ENCODE measurements at regions not wholly inside any gene's neighbourhood (a gene's known extent, or its start where the extent isn't known, plus 50 kb on each side); places are given as distances from the start of the nearest gene placed in this dataset.

- Mint-ChIP-seq H3K9me3 (no peaks in the 10 kb centered on the region), H3K36me3 (ENCODE audit: low read depth) (no peaks in the 10 kb centered on the region), H3K27me3 (no peaks in the 10 kb centered on the region), H3K4me3 (no peak overlapping the region), H3K4me1 (no peaks in the 10 kb centered on the region), H3K27ac (no peak overlapping the region)
- ChIA-PET CTCF (no interaction called here), POLR2A (no interaction called here)
- no peak for DNase-seq
These were observed 62.4 kb downstream of the CLDN17 start for GRCh38 chr21:30104241-30104640.

- CTCF ChIA-PET = no interaction called here
- Mint-ChIP-seq H3K9me3 (no peaks in the 10 kb centered on the region), H3K27me3 (no peaks in the 10 kb centered on the region), H3K4me3 (no peak overlapping the region), H3K4me1 (no peaks in the 10 kb centered on the region), H3K27ac (no peak overlapping the region), H3K36me3 (ENCODE audit: low read depth) (no peaks in the 10 kb centered on the region)
- DNase-seq = no peak
- POLR2A ChIA-PET = no interaction called here
These were observed 63.7 kb downstream of the CLDN17 start for GRCh38 chr21:30102871-30103270.

GRCh38 chr21:30101967-30102366 lies 64.6 kb downstream of the CLDN17 start:
- ChIA-PET POLR2A (no interaction called here), CTCF (no interaction called here)
- H3K27ac Mint-ChIP-seq = no peak overlapping the region
- no peaks in the 10 kb centered on the region for H3K36me3 Mint-ChIP-seq (ENCODE audit: low read depth)
- no peak for DNase-seq
- H3K4me1 Mint-ChIP-seq = no peaks in the 10 kb centered on the region
- H3K4me3 Mint-ChIP-seq = no peak overlapping the region
- H3K27me3 Mint-ChIP-seq = no peaks in the 10 kb centered on the region
- H3K9me3 Mint-ChIP-seq = no peaks in the 10 kb centered on the region

- ChIA-PET POLR2A (no interaction called here), CTCF (no interaction called here)
- Mint-ChIP-seq H3K4me1 (no peaks in the 10 kb centered on the region), H3K27me3 (no peaks in the 10 kb centered on the region), H3K27ac (no peak overlapping the region), H3K36me3 (ENCODE audit: low read depth) (no peaks in the 10 kb centered on the region), H3K4me3 (no peak overlapping the region), H3K9me3 (no peaks in the 10 kb centered on the region)
- no peak for DNase-seq
These were observed 68.8 kb downstream of the CLDN17 start for GRCh38 chr21:30097791-30098190.

GRCh38 chr21:30083225-30083945 lies 83.2 kb downstream of the CLDN17 start:
- H3K9me3 Mint-ChIP-seq = peaks cover 2% of the 10 kb centered on the region
- H3K36me3 Mint-ChIP-seq (ENCODE audit: low read depth) = no peaks in the 10 kb centered on the region
- no peak overlapping the region for H3K4me3 Mint-ChIP-seq
- no peaks in the 10 kb centered on the region for H3K4me1 Mint-ChIP-seq
- CTCF ChIA-PET = no interaction called here
- no peak for DNase-seq
- POLR2A ChIA-PET = no interaction called here
- H3K27ac Mint-ChIP-seq = no peak overlapping the region
- H3K27me3 Mint-ChIP-seq = no peaks in the 10 kb centered on the region

GRCh38 chr21:30081506-30081905 lies 85.1 kb downstream of the CLDN17 start:
- Mint-ChIP-seq H3K36me3 (ENCODE audit: low read depth) (no peaks in the 10 kb centered on the region), H3K27me3 (no peaks in the 10 kb centered on the region), H3K4me3 (no peak overlapping the region), H3K9me3 (peaks cover 5% of the 10 kb centered on the region), H3K4me1 (no peaks in the 10 kb centered on the region), H3K27ac (no peak overlapping the region)
- POLR2A ChIA-PET = no interaction called here
- DNase-seq = no peak
- CTCF ChIA-PET = interaction anchor here (0.5 kb wide), 1 partner anchor 138 kb away, joined by 3 read pairs; no protein-coding TSS in a partner anchor

DNA sequence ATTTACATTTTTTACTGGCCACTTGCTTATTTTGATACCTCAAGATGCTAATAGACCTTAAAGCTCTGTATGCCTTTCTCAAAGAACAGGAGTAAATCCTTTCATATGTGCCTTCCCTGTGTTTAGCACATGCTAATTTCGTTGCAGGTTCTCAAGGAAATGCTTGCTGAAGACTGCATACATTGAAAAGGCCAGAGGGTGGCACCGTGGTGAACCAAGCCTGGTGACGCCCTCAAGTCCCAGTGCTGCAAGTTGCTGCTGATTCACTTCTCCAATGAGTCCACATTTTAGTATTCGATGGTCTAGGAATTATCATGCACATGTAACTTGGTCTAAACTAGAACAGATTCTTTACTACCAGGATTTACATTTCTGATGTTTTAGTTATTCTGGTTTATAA lies 94.1 kb downstream of the CLDN17 start:
- Mint-ChIP-seq H3K9me3 (peaks cover 5% of the 10 kb centered on the region), H3K27ac (no peak overlapping the region), H3K4me3 (no peak overlapping the region), H3K27me3 (no peaks in the 10 kb centered on the region), H3K36me3 (ENCODE audit: low read depth) (no peaks in the 10 kb centered on the region), H3K4me1 (no peaks in the 10 kb centered on the region)
- DNase-seq = no peak
- ChIA-PET CTCF (no interaction called here), POLR2A (no interaction called here)

DNA sequence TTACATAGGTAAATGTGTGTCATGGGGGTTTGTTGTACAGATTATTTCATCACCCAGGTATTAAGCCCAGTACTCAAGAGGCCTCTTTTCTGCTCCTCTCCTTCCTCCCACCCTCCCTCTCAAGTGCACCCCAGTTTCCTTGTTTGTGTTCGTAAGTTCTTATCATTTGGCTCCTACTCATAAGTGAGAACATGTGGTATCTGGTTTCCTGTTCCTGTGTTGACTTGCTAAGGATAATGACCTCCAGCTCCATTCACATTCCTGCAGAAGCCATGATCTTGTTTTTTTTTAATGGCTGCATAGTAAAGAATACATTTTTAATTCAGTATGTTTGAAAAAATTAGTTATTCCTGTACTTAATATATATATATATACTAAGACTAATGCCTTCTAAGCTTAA lies 107.7 kb downstream of the CLDN17 start:
- no peak overlapping the region for H3K27ac Mint-ChIP-seq
- no peak overlapping the region for H3K4me3 Mint-ChIP-seq
- no peaks in the 10 kb centered on the region for H3K9me3 Mint-ChIP-seq
- no peaks in the 10 kb centered on the region for H3K4me1 Mint-ChIP-seq
- CTCF ChIA-PET = interaction anchor here (1.0 kb wide), 1 partner anchor 15 kb away, joined by 3 read pairs; no protein-coding TSS in a partner anchor
- H3K27me3 Mint-ChIP-seq = no peaks in the 10 kb centered on the region
- POLR2A ChIA-PET = no interaction called here
- DNase-seq = no peak
- H3K36me3 Mint-ChIP-seq (ENCODE audit: low read depth) = no peaks in the 10 kb centered on the region

- Mint-ChIP-seq H3K4me3 (no peak overlapping the region), H3K9me3 (no peaks in the 10 kb centered on the region), H3K27ac (no peak overlapping the region), H3K4me1 (no peaks in the 10 kb centered on the region), H3K27me3 (no peaks in the 10 kb centered on the region), H3K36me3 (ENCODE audit: low read depth) (no peaks in the 10 kb centered on the region)
- ChIA-PET POLR2A (no interaction called here), CTCF (no interaction called here)
- DNase-seq = no peak
These were observed 109.5 kb downstream of the CLDN17 start for GRCh38 chr21:30057108-30057507.

GRCh38 chr21:30048570-30048969 lies 108.8 kb upstream of the GRIK1 start:
- H3K4me1 Mint-ChIP-seq = no peaks in the 10 kb centered on the region

GRCh38 chr21:30044447-30045064 lies 104.8 kb upstream of the GRIK1 start:
- H3K9me3 Mint-ChIP-seq = no peaks in the 10 kb centered on the region
- no peak overlapping the region for H3K27ac Mint-ChIP-seq
- H3K36me3 Mint-ChIP-seq (ENCODE audit: low read depth) = no peaks in the 10 kb centered on the region
- ChIA-PET POLR2A (no interaction called here), CTCF (interaction anchor here (0.9 to 2.1 kb wide), 6 partner anchors 10 to 150 kb away, joined by 3 to 6 read pairs (median 3); no protein-coding TSS in a partner anchor)
- H3K27me3 Mint-ChIP-seq = no peaks in the 10 kb centered on the region
- no peak overlapping the region for H3K4me3 Mint-ChIP-seq
- DNase-seq = no peak
- no peaks in the 10 kb centered on the region for H3K4me1 Mint-ChIP-seq

More at GRCh38 chr21:30048570-30048969, 108.8 kb upstream of the GRIK1 start:
- ChIA-PET POLR2A (no interaction called here), CTCF (no interaction called here)
- no peak overlapping the region for H3K4me3 Mint-ChIP-seq
- H3K27me3 Mint-ChIP-seq = no peaks in the 10 kb centered on the region
- no peaks in the 10 kb centered on the region for H3K36me3 Mint-ChIP-seq (ENCODE audit: low read depth)
- H3K27ac Mint-ChIP-seq = no peak overlapping the region
- no peak for DNase-seq
- H3K9me3 Mint-ChIP-seq = no peaks in the 10 kb centered on the region

- ChIA-PET CTCF (no interaction called here), POLR2A (no interaction called here)
These were observed 102.6 kb upstream of the GRIK1 start for GRCh38 chr21:30042443-30042842.

GRCh38 chr21:30033441-30033840 lies 93.6 kb upstream of the GRIK1 start:
- CTCF ChIA-PET = no interaction called here
- Mint-ChIP-seq H3K9me3 (no peaks in the 10 kb centered on the region), H3K4me3 (no peak overlapping the region), H3K27ac (no peak overlapping the region), H3K4me1 (no peaks in the 10 kb centered on the region), H3K27me3 (no peaks in the 10 kb centered on the region), H3K36me3 (ENCODE audit: low read depth) (no peaks in the 10 kb centered on the region)
- no peak for DNase-seq
- POLR2A ChIA-PET = no interaction called here

More at GRCh38 chr21:30042443-30042842, 102.6 kb upstream of the GRIK1 start:
- H3K9me3 Mint-ChIP-seq = no peaks in the 10 kb centered on the region
- H3K4me1 Mint-ChIP-seq = no peaks in the 10 kb centered on the region
- H3K36me3 Mint-ChIP-seq (ENCODE audit: low read depth) = no peaks in the 10 kb centered on the region
- no peak overlapping the region for H3K27ac Mint-ChIP-seq
- H3K27me3 Mint-ChIP-seq = no peaks in the 10 kb centered on the region
- no peak overlapping the region for H3K4me3 Mint-ChIP-seq
- DNase-seq = no peak

DNA sequence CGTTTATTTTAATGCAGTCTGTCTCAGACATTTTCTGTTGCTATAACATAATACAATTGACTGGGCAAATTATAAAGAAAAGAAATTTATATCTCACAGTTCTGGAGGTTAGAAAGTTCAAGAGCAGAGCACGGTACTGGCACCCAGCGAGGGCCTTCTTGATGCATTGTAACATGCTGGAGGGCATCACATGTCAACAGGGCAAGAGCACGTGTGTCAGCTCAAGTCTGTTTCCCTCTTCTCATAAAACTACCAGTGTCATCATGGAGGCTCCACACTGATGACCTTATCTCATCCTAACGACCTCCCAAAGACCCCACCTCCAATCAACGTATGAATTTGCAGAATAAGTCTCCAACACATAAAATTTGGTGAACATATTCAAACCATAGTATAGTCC lies 90.6 kb upstream of the GRIK1 start:
- H3K36me3 Mint-ChIP-seq (ENCODE audit: low read depth) = no peaks in the 10 kb centered on the region
- no peak for DNase-seq
- no peak overlapping the region for H3K27ac Mint-ChIP-seq
- H3K4me3 Mint-ChIP-seq = no peak overlapping the region
- ChIA-PET CTCF (no interaction called here), POLR2A (no interaction called here)
- no peaks in the 10 kb centered on the region for H3K27me3 Mint-ChIP-seq
- H3K4me1 Mint-ChIP-seq = no peaks in the 10 kb centered on the region
- no peaks in the 10 kb centered on the region for H3K9me3 Mint-ChIP-seq
